ENCODE measurements at regions not wholly inside any gene's neighbourhood (a gene's known extent, or its start where the extent isn't known, plus 50 kb on each side); places are given as distances from the start of the nearest gene placed in this dataset.

DNA sequence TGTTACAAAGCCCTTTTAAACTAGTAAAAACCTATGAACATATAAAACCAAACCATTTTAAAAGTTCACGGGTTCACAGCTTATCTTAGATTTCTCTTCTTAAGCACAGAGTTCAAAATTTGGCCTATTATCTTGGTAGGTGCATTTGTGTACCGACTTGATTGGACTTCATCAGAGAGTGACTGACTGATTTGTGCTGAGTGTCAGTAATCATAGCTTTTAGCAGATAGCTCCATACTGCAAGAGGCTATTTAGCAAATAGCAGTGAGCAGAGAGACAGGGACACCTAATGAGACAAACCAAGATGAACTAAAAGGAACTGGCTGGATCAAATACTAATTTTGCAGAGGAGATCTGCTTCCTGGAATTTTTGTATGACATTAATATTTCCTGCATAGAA is 274.5 kb downstream of the PRR16 start:
- TF ChIP-seq ZNF707 (CRISPR knock-in tag; conservative IDR thresholded peaks at IDR 0.05) (no peak), NR2F6 (CRISPR knock-in tag; IDR thresholded peaks at IDR 0.05) (no peak), FOSL1 (tag; conservative IDR thresholded peaks at IDR 0.05) (no peak), DPF2 (IDR thresholded peaks at IDR 0.05) (no peak), IFI16 (CRISPR knock-in tag; IDR thresholded peaks at IDR 0.05) (no peak), ZKSCAN1 (IDR thresholded peaks at IDR 0.05; ENCODE audit: low read depth, low read length) (no peak), KLF1 (tag; IDR thresholded peaks at IDR 0.05) (no peak), SAFB2 (IDR thresholded peaks at IDR 0.05; ENCODE audit: borderline replicate concordance, low read depth, low read length, severe bottlenecking) (no peak), HNRNPH1 (optimal IDR thresholded peaks at IDR 0.05; ENCODE audit: low read depth, low read length) (no peak), JUN (IDR thresholded peaks at IDR 0.05; ENCODE audit: borderline replicate concordance, low read depth, low read length) (no peak), JUN (CRISPR knock-in tag; IDR thresholded peaks at IDR 0.05; ENCODE audit: borderline replicate concordance) (no peak)
- TF ChIP-seq, protein P1, sequence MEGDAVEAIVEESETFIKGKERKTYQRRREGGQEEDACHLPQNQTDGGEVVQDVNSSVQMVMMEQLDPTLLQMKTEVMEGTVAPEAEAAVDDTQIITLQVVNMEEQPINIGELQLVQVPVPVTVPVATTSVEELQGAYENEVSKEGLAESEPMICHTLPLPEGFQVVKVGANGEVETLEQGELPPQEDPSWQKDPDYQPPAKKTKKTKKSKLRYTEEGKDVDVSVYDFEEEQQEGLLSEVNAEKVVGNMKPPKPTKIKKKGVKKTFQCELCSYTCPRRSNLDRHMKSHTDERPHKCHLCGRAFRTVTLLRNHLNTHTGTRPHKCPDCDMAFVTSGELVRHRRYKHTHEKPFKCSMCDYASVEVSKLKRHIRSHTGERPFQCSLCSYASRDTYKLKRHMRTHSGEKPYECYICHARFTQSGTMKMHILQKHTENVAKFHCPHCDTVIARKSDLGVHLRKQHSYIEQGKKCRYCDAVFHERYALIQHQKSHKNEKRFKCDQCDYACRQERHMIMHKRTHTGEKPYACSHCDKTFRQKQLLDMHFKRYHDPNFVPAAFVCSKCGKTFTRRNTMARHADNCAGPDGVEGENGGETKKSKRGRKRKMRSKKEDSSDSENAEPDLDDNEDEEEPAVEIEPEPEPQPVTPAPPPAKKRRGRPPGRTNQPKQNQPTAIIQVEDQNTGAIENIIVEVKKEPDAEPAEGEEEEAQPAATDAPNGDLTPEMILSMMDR (IDR thresholded peaks at IDR 0.05 in 2 of 3, conservative IDR thresholded peaks at IDR 0.05 in 1 of 3; ENCODE audit: insufficient read depth in 2 of 3, low read depth in 1 of 3, low read length in 3 of 3): no peak
- TF ChIP-seq, protein P2, sequence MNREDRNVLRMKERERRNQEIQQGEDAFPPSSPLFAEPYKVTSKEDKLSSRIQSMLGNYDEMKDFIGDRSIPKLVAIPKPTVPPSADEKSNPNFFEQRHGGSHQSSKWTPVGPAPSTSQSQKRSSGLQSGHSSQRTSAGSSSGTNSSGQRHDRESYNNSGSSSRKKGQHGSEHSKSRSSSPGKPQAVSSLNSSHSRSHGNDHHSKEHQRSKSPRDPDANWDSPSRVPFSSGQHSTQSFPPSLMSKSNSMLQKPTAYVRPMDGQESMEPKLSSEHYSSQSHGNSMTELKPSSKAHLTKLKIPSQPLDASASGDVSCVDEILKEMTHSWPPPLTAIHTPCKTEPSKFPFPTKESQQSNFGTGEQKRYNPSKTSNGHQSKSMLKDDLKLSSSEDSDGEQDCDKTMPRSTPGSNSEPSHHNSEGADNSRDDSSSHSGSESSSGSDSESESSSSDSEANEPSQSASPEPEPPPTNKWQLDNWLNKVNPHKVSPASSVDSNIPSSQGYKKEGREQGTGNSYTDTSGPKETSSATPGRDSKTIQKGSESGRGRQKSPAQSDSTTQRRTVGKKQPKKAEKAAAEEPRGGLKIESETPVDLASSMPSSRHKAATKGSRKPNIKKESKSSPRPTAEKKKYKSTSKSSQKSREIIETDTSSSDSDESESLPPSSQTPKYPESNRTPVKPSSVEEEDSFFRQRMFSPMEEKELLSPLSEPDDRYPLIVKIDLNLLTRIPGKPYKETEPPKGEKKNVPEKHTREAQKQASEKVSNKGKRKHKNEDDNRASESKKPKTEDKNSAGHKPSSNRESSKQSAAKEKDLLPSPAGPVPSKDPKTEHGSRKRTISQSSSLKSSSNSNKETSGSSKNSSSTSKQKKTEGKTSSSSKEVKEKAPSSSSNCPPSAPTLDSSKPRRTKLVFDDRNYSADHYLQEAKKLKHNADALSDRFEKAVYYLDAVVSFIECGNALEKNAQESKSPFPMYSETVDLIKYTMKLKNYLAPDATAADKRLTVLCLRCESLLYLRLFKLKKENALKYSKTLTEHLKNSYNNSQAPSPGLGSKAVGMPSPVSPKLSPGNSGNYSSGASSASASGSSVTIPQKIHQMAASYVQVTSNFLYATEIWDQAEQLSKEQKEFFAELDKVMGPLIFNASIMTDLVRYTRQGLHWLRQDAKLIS (CRISPR knock-in tag; IDR thresholded peaks at IDR 0.05): no peak
- TF ChIP-seq, protein P3, sequence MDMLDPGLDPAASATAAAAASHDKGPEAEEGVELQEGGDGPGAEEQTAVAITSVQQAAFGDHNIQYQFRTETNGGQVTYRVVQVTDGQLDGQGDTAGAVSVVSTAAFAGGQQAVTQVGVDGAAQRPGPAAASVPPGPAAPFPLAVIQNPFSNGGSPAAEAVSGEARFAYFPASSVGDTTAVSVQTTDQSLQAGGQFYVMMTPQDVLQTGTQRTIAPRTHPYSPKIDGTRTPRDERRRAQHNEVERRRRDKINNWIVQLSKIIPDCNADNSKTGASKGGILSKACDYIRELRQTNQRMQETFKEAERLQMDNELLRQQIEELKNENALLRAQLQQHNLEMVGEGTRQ (CRISPR knock-in tag; IDR thresholded peaks at IDR 0.05): no peak
- TF ChIP-seq, protein P4, sequence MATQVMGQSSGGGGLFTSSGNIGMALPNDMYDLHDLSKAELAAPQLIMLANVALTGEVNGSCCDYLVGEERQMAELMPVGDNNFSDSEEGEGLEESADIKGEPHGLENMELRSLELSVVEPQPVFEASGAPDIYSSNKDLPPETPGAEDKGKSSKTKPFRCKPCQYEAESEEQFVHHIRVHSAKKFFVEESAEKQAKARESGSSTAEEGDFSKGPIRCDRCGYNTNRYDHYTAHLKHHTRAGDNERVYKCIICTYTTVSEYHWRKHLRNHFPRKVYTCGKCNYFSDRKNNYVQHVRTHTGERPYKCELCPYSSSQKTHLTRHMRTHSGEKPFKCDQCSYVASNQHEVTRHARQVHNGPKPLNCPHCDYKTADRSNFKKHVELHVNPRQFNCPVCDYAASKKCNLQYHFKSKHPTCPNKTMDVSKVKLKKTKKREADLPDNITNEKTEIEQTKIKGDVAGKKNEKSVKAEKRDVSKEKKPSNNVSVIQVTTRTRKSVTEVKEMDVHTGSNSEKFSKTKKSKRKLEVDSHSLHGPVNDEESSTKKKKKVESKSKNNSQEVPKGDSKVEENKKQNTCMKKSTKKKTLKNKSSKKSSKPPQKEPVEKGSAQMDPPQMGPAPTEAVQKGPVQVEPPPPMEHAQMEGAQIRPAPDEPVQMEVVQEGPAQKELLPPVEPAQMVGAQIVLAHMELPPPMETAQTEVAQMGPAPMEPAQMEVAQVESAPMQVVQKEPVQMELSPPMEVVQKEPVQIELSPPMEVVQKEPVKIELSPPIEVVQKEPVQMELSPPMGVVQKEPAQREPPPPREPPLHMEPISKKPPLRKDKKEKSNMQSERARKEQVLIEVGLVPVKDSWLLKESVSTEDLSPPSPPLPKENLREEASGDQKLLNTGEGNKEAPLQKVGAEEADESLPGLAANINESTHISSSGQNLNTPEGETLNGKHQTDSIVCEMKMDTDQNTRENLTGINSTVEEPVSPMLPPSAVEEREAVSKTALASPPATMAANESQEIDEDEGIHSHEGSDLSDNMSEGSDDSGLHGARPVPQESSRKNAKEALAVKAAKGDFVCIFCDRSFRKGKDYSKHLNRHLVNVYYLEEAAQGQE (IDR thresholded peaks at IDR 0.05; ENCODE audit: borderline replicate concordance): no peak
- TF ChIP-seq, protein P4 (CRISPR knock-in tag; IDR thresholded peaks at IDR 0.05; ENCODE audit: low read depth): no peak

All from K562 (cell line).